Right lung (tissue), 2 donors: ENCODE measurements at regions not wholly inside any gene's neighbourhood (a gene's known extent, or its start where the extent isn't known, plus 50 kb on each side); places are given as distances from the start of the nearest gene placed in this dataset.
"Not testable (repeated sequence)": the region's sequence is repeated elsewhere in the genome, so short reads cannot be mapped to it uniquely, and the experiment has no call there.

Experiments used
- DNase-seq, 2 donors: peaks; one replicate each; pipeline ENCODE4 v3.0.0-alpha.2; 2013

- DNase-seq, result not testable (repeated sequence)
Observed at GRCh38 chr13:54267253-54267668, 1238.6 kb downstream of the OLFM4 start.

- not testable (repeated sequence) for DNase-seq
Observed at GRCh38 chr13:54268013-54268695, 1239.5 kb downstream of the OLFM4 start.

- DNase-seq, result no peak
Observed at GRCh38 chr13:54287062-54287764, 1258.6 kb downstream of the OLFM4 start.

GRCh38 chr13:54301085-54301484 is 1272.5 kb downstream of the OLFM4 start:
- DNase-seq, result no peak

- no peak for DNase-seq
Observed at GRCh38 chr13:54305377-54305776, 1276.8 kb downstream of the OLFM4 start.

GRCh38 chr13:54312885-54313284 is 1284.3 kb downstream of the OLFM4 start:
- no peak for DNase-seq

GRCh38 chr13:54317722-54318121 is 1289.1 kb downstream of the OLFM4 start:
- DNase-seq, result no peak

- DNase-seq, result no peak
Observed at GRCh38 chr13:54337540-54337939, 1308.9 kb downstream of the OLFM4 start.

GRCh38 chr13:54347531-54347930 is 1318.9 kb downstream of the OLFM4 start:
- DNase-seq, result no peak

- DNase-seq, result peak in 1 of 2 donors; percentile 8
Observed at GRCh38 chr13:54356209-54356608, 1327.6 kb downstream of the OLFM4 start.

- no peak for DNase-seq
Observed at GRCh38 chr13:54356849-54357248, 1328.2 kb downstream of the OLFM4 start.

GRCh38 chr13:54357284-54357933 is 1328.8 kb downstream of the OLFM4 start:
- DNase-seq, result no peak

GRCh38 chr13:54361460-54361859 is 1332.8 kb downstream of the OLFM4 start:
- DNase-seq, result no peak

- no peak for DNase-seq
Observed at GRCh38 chr13:54366728-54367127, 1338.1 kb downstream of the OLFM4 start.

GRCh38 chr13:54367639-54368271 is 1339.1 kb downstream of the OLFM4 start:
- no peak for DNase-seq

GRCh38 chr13:54368387-54368786 is 1339.8 kb downstream of the OLFM4 start:
- DNase-seq, result no peak

GRCh38 chr13:54373211-54373610 is 1344.6 kb downstream of the OLFM4 start:
- DNase-seq, result no peak

- DNase-seq, result no peak
Observed at GRCh38 chr13:54379461-54379860, 1350.8 kb downstream of the OLFM4 start.

GRCh38 chr13:54383604-54384003 is 1355.0 kb downstream of the OLFM4 start:
- DNase-seq, result no peak

GRCh38 chr13:54387625-54388024 is 1359.0 kb downstream of the OLFM4 start:
- no peak for DNase-seq

GRCh38 chr13:54390841-54391240 is 1362.2 kb downstream of the OLFM4 start:
- DNase-seq, result no peak

- no peak for DNase-seq
Observed at GRCh38 chr13:54394085-54394700, 1365.6 kb downstream of the OLFM4 start.
